Rectal smooth muscle tissue (tissue), 1 donor: ENCODE measurements at regions not wholly inside any gene's neighbourhood (a gene's known extent, or its start where the extent isn't known, plus 50 kb on each side); places are given as distances from the start of the nearest gene placed in this dataset.
"Not testable (repeated sequence)": the region's sequence is repeated elsewhere in the genome, so short reads cannot be mapped to it uniquely, and the experiment has no call there.

Source experiments
- H3K27ac ChIP-seq: one replicate; pipeline ENCODE4 v1.7.0; 2013; ENCODE audit warnings: low read depth, low read length, inconsistent platforms
- H3K27me3 ChIP-seq: one replicate; pipeline ENCODE4 v1.7.0; 2013; ENCODE audit warnings: low read length; ENCODE audit not compliant: control insufficient read depth, insufficient read depth
- H3K36me3 ChIP-seq: one replicate; pipeline ENCODE4 v1.7.0; 2013; ENCODE audit warnings: low read length; ENCODE audit not compliant: control insufficient read depth, insufficient read depth
- H3K4me1 ChIP-seq: one replicate; pipeline ENCODE4 v1.7.0; 2013; ENCODE audit warnings: low read length; ENCODE audit not compliant: control insufficient read depth, insufficient read depth
- H3K4me3 ChIP-seq: one replicate; pipeline ENCODE4 v1.7.0; 2013; ENCODE audit warnings: low read length
- H3K9ac ChIP-seq: one replicate; pipeline ENCODE4 v1.7.0; 2013; ENCODE audit warnings: low read length

DNA sequence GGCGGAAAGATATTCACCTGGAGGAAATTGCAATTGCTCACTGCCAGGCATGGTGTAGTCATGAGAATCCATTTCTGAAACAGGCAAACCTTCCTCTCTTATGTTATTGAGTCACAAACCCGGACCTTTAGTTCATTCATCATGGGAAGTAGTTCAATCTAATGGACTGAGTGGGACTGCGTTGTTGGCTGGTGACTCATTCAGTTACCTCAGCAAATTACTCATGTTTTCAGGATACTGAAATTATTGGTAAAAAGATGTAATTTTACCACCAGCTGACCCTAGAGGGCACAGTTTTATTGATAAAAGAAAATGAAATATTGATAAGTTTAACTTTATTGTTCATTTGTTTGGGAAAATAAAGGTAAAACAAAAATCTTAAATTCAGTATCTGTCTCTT, 1194.4 kb upstream of the SORCS1 start:
- H3K36me3 ChIP-seq = no peaks in the 10 kb centered on the region
- H3K27ac ChIP-seq = no peak overlapping the region
- H3K9ac ChIP-seq = no peak overlapping the region
- no peak overlapping the region for H3K4me3 ChIP-seq
- H3K4me1 ChIP-seq = no peaks in the 10 kb centered on the region
- no peaks in the 10 kb centered on the region for H3K27me3 ChIP-seq

DNA sequence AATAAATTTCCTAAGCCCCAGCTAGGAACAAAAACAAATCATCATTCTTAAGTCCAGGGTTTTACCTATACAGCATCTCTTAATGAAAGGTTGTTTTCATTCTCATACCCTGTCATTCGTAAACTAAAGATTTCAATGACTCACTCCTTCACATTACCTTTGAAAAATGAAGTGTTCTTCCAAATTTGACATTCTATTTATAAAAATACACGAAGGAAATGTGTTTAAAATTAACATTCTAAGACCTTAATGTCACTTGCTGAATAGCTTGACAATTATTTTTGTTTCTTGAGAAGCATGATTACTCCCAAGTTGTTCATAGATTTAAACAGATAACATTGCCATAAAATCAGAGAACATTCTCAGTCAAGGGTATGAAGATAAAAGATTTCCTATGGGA, 1188.3 kb upstream of the SORCS1 start:
- H3K27ac ChIP-seq = no peak overlapping the region

DNA sequence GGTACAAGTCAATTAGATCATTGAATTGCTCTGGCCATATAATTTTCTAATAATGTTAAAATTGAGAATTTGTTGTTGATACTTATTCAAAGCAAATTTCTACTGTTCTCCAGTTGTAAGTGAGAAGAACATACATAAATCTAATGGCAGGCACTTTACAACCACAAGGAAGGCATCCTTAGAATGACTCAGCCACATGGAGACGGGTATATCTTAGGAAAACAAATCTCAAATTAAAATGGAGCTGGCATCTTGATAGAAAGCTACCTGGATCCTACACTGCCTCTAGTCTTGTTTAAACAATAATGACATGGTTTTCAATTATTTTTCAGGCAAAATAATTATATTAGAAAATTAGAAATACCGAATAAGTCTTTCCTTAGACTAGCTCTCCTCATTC, 1183.7 kb upstream of the SORCS1 start:
- Histone ChIP-seq H3K27ac (no peak overlapping the region), H3K9ac (no peak overlapping the region), H3K4me3 (no peak overlapping the region), H3K4me1 (no peaks in the 10 kb centered on the region), H3K27me3 (no peaks in the 10 kb centered on the region), H3K36me3 (no peaks in the 10 kb centered on the region)

More for the DNA sequence above, 1188.3 kb upstream of the SORCS1 start:
- Histone ChIP-seq H3K4me1 (no peaks in the 10 kb centered on the region), H3K27me3 (no peaks in the 10 kb centered on the region), H3K4me3 (no peak overlapping the region), H3K9ac (no peak overlapping the region), H3K36me3 (no peaks in the 10 kb centered on the region)

DNA sequence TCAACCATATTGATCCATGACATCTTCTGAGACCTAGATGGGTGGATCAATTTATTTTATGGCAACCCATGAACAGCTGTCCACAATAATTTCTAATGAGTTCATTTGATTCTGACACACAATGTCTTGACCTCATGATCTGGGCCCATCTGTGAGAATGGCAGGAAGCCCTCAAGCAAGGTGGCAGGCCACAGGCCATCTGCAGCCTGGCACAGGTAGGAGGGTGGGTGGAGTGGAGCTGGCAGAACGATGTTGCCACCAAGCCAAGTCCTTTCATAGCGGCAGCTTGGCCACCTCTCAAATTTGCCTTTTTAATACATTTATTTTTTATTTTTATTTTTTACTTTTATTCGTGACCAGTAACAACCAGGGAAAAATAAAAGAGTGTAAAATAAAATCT, 1181.6 kb upstream of the SORCS1 start:
- no peak overlapping the region for H3K27ac ChIP-seq

DNA sequence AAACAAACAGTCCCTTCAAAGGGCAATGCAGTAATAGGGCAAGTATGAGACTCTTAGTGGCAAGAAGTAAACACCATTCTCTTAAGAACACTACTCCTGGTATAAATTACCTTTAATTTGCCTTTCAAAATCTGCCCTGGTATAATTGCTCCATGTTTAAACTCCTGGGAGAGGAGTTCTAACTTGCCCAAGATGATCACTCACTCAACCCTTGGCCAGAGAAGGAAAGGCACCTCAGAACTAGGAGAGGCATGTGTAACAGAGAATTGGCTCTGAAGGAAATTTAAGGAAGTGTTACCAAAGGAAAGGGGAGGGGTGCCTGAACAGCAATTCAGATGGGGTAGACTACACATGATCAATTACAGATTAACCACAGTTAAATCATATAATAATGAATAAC, 1173.6 kb upstream of the SORCS1 start:
- H3K9ac ChIP-seq = no peak overlapping the region
- H3K27me3 ChIP-seq = no peaks in the 10 kb centered on the region
- no peaks in the 10 kb centered on the region for H3K36me3 ChIP-seq
- H3K27ac ChIP-seq = no peak overlapping the region
- H3K4me3 ChIP-seq = no peak overlapping the region
- no peaks in the 10 kb centered on the region for H3K4me1 ChIP-seq

More for the DNA sequence above, 1181.6 kb upstream of the SORCS1 start:
- no peaks in the 10 kb centered on the region for H3K4me1 ChIP-seq
- H3K36me3 ChIP-seq = no peaks in the 10 kb centered on the region
- H3K27me3 ChIP-seq = no peaks in the 10 kb centered on the region
- H3K4me3 ChIP-seq = no peak overlapping the region
- H3K9ac ChIP-seq = no peak overlapping the region

DNA sequence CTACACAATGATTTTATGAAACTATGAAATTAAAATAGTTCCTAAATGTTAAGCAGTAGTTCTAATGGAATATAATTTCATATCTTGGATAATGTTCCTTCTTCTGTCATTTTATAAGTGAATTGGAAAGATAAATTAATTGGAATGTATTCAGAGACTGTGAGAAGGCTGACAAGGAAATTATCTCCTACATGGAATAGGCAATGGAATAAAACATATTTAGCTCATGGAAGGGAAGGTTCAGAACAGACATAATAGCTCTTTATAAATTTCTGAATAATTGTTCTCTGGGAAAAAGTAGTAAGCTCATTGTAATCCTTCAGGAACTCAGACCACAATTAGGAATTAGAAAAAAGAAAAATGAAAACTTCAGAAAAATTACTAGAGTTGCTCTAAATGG, 1172.3 kb upstream of the SORCS1 start:
- no peaks in the 10 kb centered on the region for H3K27me3 ChIP-seq
- no peaks in the 10 kb centered on the region for H3K4me1 ChIP-seq
- no peaks in the 10 kb centered on the region for H3K36me3 ChIP-seq
- H3K9ac ChIP-seq = no peak overlapping the region
- no peak overlapping the region for H3K4me3 ChIP-seq
- no peak overlapping the region for H3K27ac ChIP-seq

DNA sequence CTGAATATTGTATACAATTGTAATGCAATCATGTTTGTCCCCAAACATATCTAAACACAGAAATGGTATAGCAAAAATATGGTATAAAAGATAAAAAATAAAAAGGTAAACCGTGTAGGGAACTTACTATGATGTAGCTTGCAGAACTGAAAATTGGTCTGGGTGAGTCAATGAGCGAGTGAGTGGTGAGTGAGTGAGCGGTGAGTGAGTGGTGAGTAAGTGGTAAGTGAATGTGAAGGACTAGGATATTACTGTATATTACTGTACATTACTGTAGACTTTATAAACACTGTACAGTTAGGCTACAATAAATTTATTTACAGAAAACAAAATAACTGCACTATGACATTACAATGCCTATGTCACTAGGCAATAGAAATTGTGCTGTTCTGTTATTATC, 1163.2 kb upstream of the SORCS1 start:
- Histone ChIP-seq H3K27me3 (no peaks in the 10 kb centered on the region), H3K36me3 (no peaks in the 10 kb centered on the region), H3K9ac (no peak overlapping the region), H3K4me3 (no peak overlapping the region), H3K27ac (no peak overlapping the region), H3K4me1 (no peaks in the 10 kb centered on the region)

DNA sequence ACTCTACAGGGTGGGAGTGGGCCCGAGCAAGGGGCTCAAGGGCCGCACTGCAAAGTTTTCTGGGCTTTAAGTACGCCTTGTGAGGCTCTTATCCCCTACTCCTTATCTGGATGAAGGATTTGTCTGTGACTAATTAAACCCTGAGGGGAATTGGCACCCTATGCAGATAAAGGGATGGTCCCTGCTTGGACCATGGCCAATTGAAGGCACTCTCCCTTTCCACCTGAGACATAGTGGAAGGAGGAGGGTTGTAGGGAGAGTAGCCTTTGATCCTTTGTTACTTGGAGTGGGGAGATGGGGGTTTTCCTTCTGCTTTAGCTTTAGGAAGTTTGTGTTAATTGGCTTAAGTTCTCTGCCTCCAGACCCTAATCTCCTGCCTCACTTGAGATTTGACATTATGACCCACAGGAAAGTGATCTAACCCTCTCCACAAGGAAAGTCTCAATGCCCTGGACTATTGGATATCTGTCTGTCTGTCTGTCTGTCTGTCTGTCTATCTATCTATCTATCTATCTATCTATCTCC, 1158.8 kb upstream of the SORCS1 start:
- no peak overlapping the region for H3K27ac ChIP-seq
- H3K9ac ChIP-seq = no peak overlapping the region
- no peak overlapping the region for H3K4me3 ChIP-seq
- no peaks in the 10 kb centered on the region for H3K36me3 ChIP-seq
- no peaks in the 10 kb centered on the region for H3K4me1 ChIP-seq
- no peaks in the 10 kb centered on the region for H3K27me3 ChIP-seq

DNA sequence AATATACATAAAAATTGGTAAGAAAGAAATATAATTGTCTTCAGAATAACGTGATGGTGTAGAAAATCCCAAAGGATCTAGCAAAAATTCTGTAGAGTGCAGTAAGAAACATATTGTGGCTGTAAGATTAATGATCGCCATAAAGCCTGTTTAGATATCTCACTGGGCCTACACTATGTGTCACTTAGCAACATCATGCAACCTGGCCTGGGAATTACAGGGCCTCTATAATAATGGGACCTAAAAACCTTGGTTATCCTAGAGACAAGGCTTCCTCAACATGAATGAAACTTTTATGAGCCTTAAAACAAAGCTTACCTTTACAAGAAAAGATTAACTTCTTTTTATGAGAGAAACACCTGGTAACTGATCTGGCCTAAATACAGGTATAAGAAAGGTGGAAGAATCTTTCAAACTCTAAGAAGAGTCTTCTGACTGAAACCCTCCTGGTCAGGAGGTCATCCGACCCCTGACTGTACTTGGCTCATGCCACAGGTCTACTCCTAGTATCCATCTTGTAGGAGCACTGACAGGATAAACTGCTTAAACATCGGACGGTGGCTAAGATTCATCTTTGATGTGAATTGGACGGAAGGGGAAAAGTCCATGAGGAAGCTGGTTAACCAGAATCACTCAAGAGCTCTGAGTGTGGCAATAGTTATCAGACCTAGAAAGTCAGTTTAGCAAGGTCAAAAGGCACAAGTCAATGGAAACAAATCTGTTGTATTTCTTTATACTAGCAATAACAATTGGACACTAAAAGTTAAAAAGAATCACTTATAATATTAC, 1155.1 kb upstream of the SORCS1 start:
- no peaks in the 10 kb centered on the region for H3K27me3 ChIP-seq
- H3K27ac ChIP-seq = no peak overlapping the region
- no peak overlapping the region for H3K4me3 ChIP-seq
- no peaks in the 10 kb centered on the region for H3K36me3 ChIP-seq
- H3K9ac ChIP-seq = no peak overlapping the region
- no peaks in the 10 kb centered on the region for H3K4me1 ChIP-seq

DNA sequence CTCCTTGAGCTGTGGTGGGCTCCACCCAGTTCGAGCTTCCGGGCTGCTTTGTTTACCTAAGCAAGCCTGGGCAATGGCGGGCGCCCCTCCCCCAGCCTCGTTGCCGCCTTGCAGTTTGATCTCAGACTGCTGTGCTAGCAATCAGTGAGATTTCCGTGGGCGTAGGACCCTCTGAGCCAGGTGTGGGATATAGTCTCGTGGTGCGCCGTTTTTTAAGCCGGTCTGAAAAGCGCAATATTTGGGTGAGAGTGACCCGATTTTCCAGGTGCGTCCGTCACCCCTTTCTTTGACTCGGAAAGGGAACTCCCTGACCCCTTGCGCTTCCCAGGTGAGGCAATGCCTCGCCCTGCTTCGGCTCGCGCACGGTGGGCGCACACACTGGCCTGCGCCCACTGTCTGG, 1151.1 kb upstream of the SORCS1 start:
- not testable (repeated sequence) for H3K27me3 ChIP-seq, H3K27ac ChIP-seq, H3K36me3 ChIP-seq, H3K9ac ChIP-seq, H3K4me3 ChIP-seq, H3K4me1 ChIP-seq

DNA sequence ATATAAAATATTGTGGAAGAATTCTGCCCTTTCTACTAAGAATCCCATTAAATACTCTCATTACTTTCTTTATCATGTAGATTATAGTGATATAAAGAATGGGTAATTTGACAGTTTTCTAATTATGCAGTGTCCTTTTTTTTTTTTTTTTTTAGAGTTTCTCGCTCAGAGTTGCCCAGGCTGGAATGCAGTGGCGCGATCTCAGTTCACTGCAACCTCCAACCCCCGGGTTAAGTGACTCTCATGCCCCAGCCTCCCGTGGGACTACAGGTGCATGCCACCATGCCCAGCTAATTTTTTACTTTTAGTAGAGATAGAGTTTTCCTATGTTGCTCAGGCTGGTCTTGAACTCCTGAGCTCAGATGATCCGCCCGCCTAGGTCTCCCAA, 1143.4 kb upstream of the SORCS1 start:
- H3K36me3 ChIP-seq = no peaks in the 10 kb centered on the region
- H3K27ac ChIP-seq = no peak overlapping the region
- no peak overlapping the region for H3K4me3 ChIP-seq
- H3K27me3 ChIP-seq = no peaks in the 10 kb centered on the region
- no peak overlapping the region for H3K9ac ChIP-seq
- no peaks in the 10 kb centered on the region for H3K4me1 ChIP-seq

DNA sequence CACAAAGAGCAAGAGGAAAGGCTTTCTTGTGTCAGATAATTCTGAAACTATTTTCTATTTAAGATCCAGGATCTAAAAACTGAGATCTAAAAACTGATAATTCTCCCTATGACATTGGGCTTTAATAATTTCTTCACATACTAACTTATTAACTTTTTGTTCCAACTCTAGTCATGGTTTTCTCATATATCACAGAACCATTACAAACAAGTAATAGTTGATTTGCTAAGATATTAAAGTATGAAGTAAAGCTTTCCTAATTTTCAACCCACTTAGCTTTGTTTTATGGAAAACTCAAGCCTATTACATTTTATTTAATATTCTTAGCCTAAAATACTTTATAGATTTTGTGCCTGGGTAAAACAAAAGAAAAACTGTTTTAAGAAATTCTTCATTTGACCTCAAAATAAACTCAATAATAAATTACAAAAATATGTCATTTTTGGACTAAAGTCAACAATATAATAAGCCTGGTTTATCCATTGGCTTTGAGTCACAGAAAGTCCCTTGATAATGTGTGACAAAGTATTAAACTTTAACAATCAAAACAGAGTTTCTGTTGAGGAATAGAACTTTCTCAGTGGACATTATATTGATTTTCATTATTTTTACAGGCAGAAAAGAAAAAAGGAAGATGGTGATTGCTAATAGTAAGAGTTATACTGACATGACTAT, 1142.9 kb upstream of the SORCS1 start:
- Histone ChIP-seq H3K9ac (no peak overlapping the region), H3K4me1 (no peaks in the 10 kb centered on the region), H3K27ac (no peak overlapping the region), H3K36me3 (no peaks in the 10 kb centered on the region), H3K27me3 (no peaks in the 10 kb centered on the region), H3K4me3 (no peak overlapping the region)

DNA sequence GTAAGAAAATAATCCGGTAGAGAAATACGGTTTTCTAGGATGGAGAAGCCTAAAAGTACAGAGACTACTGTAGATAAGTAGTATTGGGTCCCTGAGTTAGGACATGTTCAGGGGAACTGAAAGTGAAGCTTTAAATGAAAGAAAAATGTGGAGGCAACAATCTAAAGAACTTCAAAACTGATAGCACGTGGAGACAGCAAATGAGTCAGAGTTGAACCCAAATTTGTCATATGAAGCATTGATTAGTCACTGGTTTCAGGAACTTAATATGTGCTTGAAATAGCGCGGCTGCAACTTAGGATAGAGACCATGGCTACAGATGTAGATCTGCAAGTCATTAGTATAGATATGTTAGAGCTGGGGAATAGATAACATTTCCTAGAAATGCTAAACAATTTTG, 1138.6 kb upstream of the SORCS1 start:
- Histone ChIP-seq H3K9ac (no peak overlapping the region), H3K27me3 (no peaks in the 10 kb centered on the region), H3K36me3 (no peaks in the 10 kb centered on the region), H3K4me3 (no peak overlapping the region), H3K27ac (no peak overlapping the region), H3K4me1 (no peaks in the 10 kb centered on the region)
